Mesendoderm (in vitro differentiated cells): ENCODE measurements at regions not wholly inside any gene's neighbourhood (a gene's known extent, or its start where the extent isn't known, plus 50 kb on each side); places are given as distances from the start of the nearest gene placed in this dataset.

ENCODE experiments used
- DNase-seq: peaks from one replicate; pipeline ENCODE4 v3.0.0; 2013
- H2AK5ac ChIP-seq: 2 replicates; pipeline ENCODE4 v1.6.1; 2013; ENCODE audit warnings: low read length, inconsistent platforms
- H2BK120ac ChIP-seq: 2 replicates; pipeline ENCODE4 v1.6.1; 2013; ENCODE audit warnings: low read depth, mild to moderate bottlenecking, low read length, moderate library complexity, mixed read lengths
- H2BK15ac ChIP-seq: replicated peaks from 2 replicates; pipeline ENCODE4 v1.6.1; 2013; ENCODE audit warnings: low read depth, mild to moderate bottlenecking, moderate library complexity
- H2BK5ac ChIP-seq: 2 replicates; pipeline ENCODE4 v1.6.1; 2013; ENCODE audit warnings: low read length, inconsistent platforms
- H3K18ac ChIP-seq: 2 replicates; pipeline ENCODE4 v1.6.1; 2013; ENCODE audit warnings: mild to moderate bottlenecking, low read length, mixed read lengths
- H3K23ac ChIP-seq: one replicate; pipeline ENCODE4 v1.6.1; 2013; ENCODE audit warnings: low read length
- H3K27ac ChIP-seq: 2 replicates; pipeline ENCODE4 v1.5.1; 2013; ENCODE audit warnings: low read depth, mild to moderate bottlenecking, inconsistent platforms, low read length, moderate library complexity
- H3K27me3 ChIP-seq: 2 replicates; pipeline ENCODE4 v1.6.1; 2013; ENCODE audit warnings: low read length, control low read depth, mild to moderate bottlenecking, inconsistent platforms; ENCODE audit not compliant: insufficient read depth, poor library complexity
- H3K36me3 ChIP-seq: 2 replicates; pipeline ENCODE4 v1.6.1; 2013; ENCODE audit warnings: low read length, inconsistent platforms; ENCODE audit not compliant: control insufficient read depth, insufficient read depth
- H3K4ac ChIP-seq: one replicate; pipeline ENCODE4 v1.6.1; 2013; ENCODE audit warnings: low read depth, mild to moderate bottlenecking, low read length, moderate library complexity
- H3K4me1 ChIP-seq: 2 replicates; pipeline ENCODE4 v1.6.1; 2013; ENCODE audit warnings: low read depth, low read length, inconsistent platforms; ENCODE audit not compliant: control insufficient read depth
- H3K4me2 ChIP-seq: 2 replicates; pipeline ENCODE4 v1.6.1; 2013; ENCODE audit warnings: low read length
- H3K4me3 ChIP-seq: 2 replicates; pipeline ENCODE4 v1.5.1; 2013; ENCODE audit warnings: mild to moderate bottlenecking, low read length
- H3K56ac ChIP-seq: one replicate; pipeline ENCODE4 v1.6.1; 2013; ENCODE audit warnings: low read length
- H3K79me1 ChIP-seq: 2 replicates; pipeline ENCODE4 v1.6.1; 2013; ENCODE audit warnings: low read length, inconsistent platforms
- H3K79me2 ChIP-seq: 2 replicates; pipeline ENCODE4 v1.6.1; 2013; ENCODE audit warnings: mild to moderate bottlenecking, low read length; ENCODE audit not compliant: control insufficient read depth, insufficient read depth
- H3K9ac ChIP-seq: 2 replicates; pipeline ENCODE4 v1.6.1; 2013; ENCODE audit warnings: low read length, inconsistent platforms
- H4K5ac ChIP-seq: one replicate; pipeline ENCODE4 v1.6.1; 2013; ENCODE audit warnings: low read length
- H4K8ac ChIP-seq: one replicate; pipeline ENCODE4 v1.6.1; 2013; ENCODE audit warnings: low read depth, mild to moderate bottlenecking, control low read depth, low read length, moderate library complexity
- WGBS: extraction: QIAGEN DNeasy Blood & Tissue Kit; methylation state at CpG from one replicate; pipeline ENCODE4 v1.1.7; 2013; ENCODE audit warnings: low lambda C conversion rate, missing lambda C conversion rate; ENCODE audit not compliant: insufficient coverage; ENCODE audit errors: extremely low coverage; 5-methylcytosine and 5-hydroxymethylcytosine counted together

- Histone ChIP-seq H2BK5ac (no peak overlapping the region), H4K8ac (no peak overlapping the region), H2AK5ac (no peak overlapping the region), H4K5ac (no peak overlapping the region), H2BK15ac (no peak overlapping the region), H3K23ac (no peak overlapping the region), H3K4me3 (no peak overlapping the region), H3K4ac (no peak overlapping the region), H3K79me1 (no peaks in the 10 kb centered on the region), H3K9ac (no peak overlapping the region), H3K36me3 (no peaks in the 10 kb centered on the region), H3K27me3 (no peaks in the 10 kb centered on the region), H3K18ac (no peak overlapping the region), H3K4me1 (no peaks in the 10 kb centered on the region), H3K79me2 (no peaks in the 10 kb centered on the region), H3K56ac (no peak overlapping the region), H3K4me2 (no peak overlapping the region), H2BK120ac (no peak overlapping the region), H3K27ac (no peak overlapping the region)
- no peak for DNase-seq
- no CpG with 5 or more reads among the region's 5 CpGs for WGBS
These were observed 309.2 kb downstream of the LIG4 start for GRCh38 chr13:107906131-107906530.

GRCh38 chr13:107901996-107902562 is 313.3 kb downstream of the LIG4 start:
- H4K5ac ChIP-seq, result no peak overlapping the region
- no peak overlapping the region for H2AK5ac ChIP-seq
- no CpG with 5 or more reads among the region's 3 CpGs for WGBS
- no peaks in the 10 kb centered on the region for H3K79me1 ChIP-seq
- H3K79me2 ChIP-seq, result no peaks in the 10 kb centered on the region
- no peak overlapping the region for H3K18ac ChIP-seq
- no peaks in the 10 kb centered on the region for H3K36me3 ChIP-seq
- no peak overlapping the region for H3K4me3 ChIP-seq
- no peak overlapping the region for H3K4ac ChIP-seq
- no peak overlapping the region for H2BK5ac ChIP-seq
- H3K23ac ChIP-seq, result no peak overlapping the region
- H3K4me1 ChIP-seq, result no peaks in the 10 kb centered on the region
- no peak overlapping the region for H3K4me2 ChIP-seq
- no peak for DNase-seq
- H2BK15ac ChIP-seq, result no peak overlapping the region
- H3K56ac ChIP-seq, result no peak overlapping the region
- H3K9ac ChIP-seq, result no peak overlapping the region
- no peak overlapping the region for H4K8ac ChIP-seq
- H3K27me3 ChIP-seq, result no peaks in the 10 kb centered on the region
- no peak overlapping the region for H3K27ac ChIP-seq
- H2BK120ac ChIP-seq, result no peak overlapping the region

GRCh38 chr13:107901230-107901629 is 314.1 kb downstream of the LIG4 start:
- Histone ChIP-seq H2BK120ac (no peak overlapping the region), H2BK15ac (no peak overlapping the region), H3K79me2 (no peaks in the 10 kb centered on the region), H3K36me3 (no peaks in the 10 kb centered on the region), H3K4me2 (no peak overlapping the region), H3K56ac (no peak overlapping the region), H3K18ac (no peak overlapping the region), H4K5ac (no peak overlapping the region), H3K4me1 (no peaks in the 10 kb centered on the region), H2AK5ac (no peak overlapping the region), H4K8ac (no peak overlapping the region), H3K27ac (no peak overlapping the region), H2BK5ac (no peak overlapping the region), H3K79me1 (no peaks in the 10 kb centered on the region), H3K4ac (no peak overlapping the region), H3K9ac (no peak overlapping the region), H3K27me3 (no peaks in the 10 kb centered on the region), H3K23ac (no peak overlapping the region), H3K4me3 (no peak overlapping the region)
- WGBS, result no CpG with 5 or more reads among the region's 2 CpGs
- no peak for DNase-seq

- H3K4me2 ChIP-seq, result no peak overlapping the region
- H3K4me3 ChIP-seq, result no peak overlapping the region
- no peak overlapping the region for H4K5ac ChIP-seq
- H3K36me3 ChIP-seq, result no peaks in the 10 kb centered on the region
- no peak overlapping the region for H2BK5ac ChIP-seq
- no peak overlapping the region for H2BK120ac ChIP-seq
- H3K4me1 ChIP-seq, result no peaks in the 10 kb centered on the region
- no peak overlapping the region for H3K9ac ChIP-seq
- no CpG with 5 or more reads among the region's 2 CpGs for WGBS
- no peak overlapping the region for H3K18ac ChIP-seq
- H3K79me2 ChIP-seq, result no peaks in the 10 kb centered on the region
- no peak overlapping the region for H2AK5ac ChIP-seq
- no peaks in the 10 kb centered on the region for H3K27me3 ChIP-seq
- H3K56ac ChIP-seq, result no peak overlapping the region
- no peak overlapping the region for H3K23ac ChIP-seq
- no peaks in the 10 kb centered on the region for H3K79me1 ChIP-seq
- H3K27ac ChIP-seq, result no peak overlapping the region
- peak; percentile 4 for DNase-seq
- H2BK15ac ChIP-seq, result no peak overlapping the region
- H4K8ac ChIP-seq, result no peak overlapping the region
- H3K4ac ChIP-seq, result no peak overlapping the region
These were observed 314.6 kb downstream of the LIG4 start for GRCh38 chr13:107900775-107901174.

- H3K23ac ChIP-seq, result no peak overlapping the region
- H3K4me3 ChIP-seq, result no peak overlapping the region
- no CpG with 5 or more reads among the region's 2 CpGs for WGBS
- H4K5ac ChIP-seq, result no peak overlapping the region
- H3K4me2 ChIP-seq, result no peak overlapping the region
- no peak overlapping the region for H2AK5ac ChIP-seq
- H3K18ac ChIP-seq, result no peak overlapping the region
- DNase-seq, result no peak
- H3K27me3 ChIP-seq, result no peaks in the 10 kb centered on the region
- H3K56ac ChIP-seq, result no peak overlapping the region
- H4K8ac ChIP-seq, result no peak overlapping the region
- H3K4ac ChIP-seq, result no peak overlapping the region
- no peak overlapping the region for H2BK5ac ChIP-seq
- no peak overlapping the region for H2BK120ac ChIP-seq
- H3K9ac ChIP-seq, result no peak overlapping the region
- no peaks in the 10 kb centered on the region for H3K79me2 ChIP-seq
- H3K27ac ChIP-seq, result no peak overlapping the region
- H3K79me1 ChIP-seq, result no peaks in the 10 kb centered on the region
- H3K36me3 ChIP-seq, result no peaks in the 10 kb centered on the region
- H2BK15ac ChIP-seq, result no peak overlapping the region
- H3K4me1 ChIP-seq, result no peaks in the 10 kb centered on the region
These were observed 329.2 kb downstream of the LIG4 start for GRCh38 chr13:107886118-107886517.

- no peak overlapping the region for H3K4me3 ChIP-seq
- H4K8ac ChIP-seq, result no peak overlapping the region
- H3K9ac ChIP-seq, result no peak overlapping the region
- H3K27ac ChIP-seq, result no peak overlapping the region
- H3K79me1 ChIP-seq, result no peaks in the 10 kb centered on the region
- no peak overlapping the region for H2BK5ac ChIP-seq
- H3K27me3 ChIP-seq, result no peaks in the 10 kb centered on the region
- no peak overlapping the region for H3K4me2 ChIP-seq
- H3K56ac ChIP-seq, result no peak overlapping the region
- no peak overlapping the region for H2BK15ac ChIP-seq
- no peak overlapping the region for H3K23ac ChIP-seq
- no peaks in the 10 kb centered on the region for H3K4me1 ChIP-seq
- H2AK5ac ChIP-seq, result no peak overlapping the region
- H2BK120ac ChIP-seq, result no peak overlapping the region
- H3K18ac ChIP-seq, result no peak overlapping the region
- no peak overlapping the region for H4K5ac ChIP-seq
- no peak overlapping the region for H3K4ac ChIP-seq
- DNase-seq, result no peak
- no peaks in the 10 kb centered on the region for H3K36me3 ChIP-seq
- H3K79me2 ChIP-seq, result no peaks in the 10 kb centered on the region
These were observed 330.8 kb downstream of the LIG4 start for GRCh38 chr13:107884564-107884963.
